Endodermal cell (in vitro differentiated cells): ENCODE measurements at regions not wholly inside any gene's neighbourhood (a gene's known extent, or its start where the extent isn't known, plus 50 kb on each side); places are given as distances from the start of the nearest gene placed in this dataset.
A peak's percentile ranks its signal among the peaks of the same experiment; 100 is the strongest.

Source experiments
- DNase-seq: peaks from one replicate; pipeline ENCODE4 v3.0.0-alpha.2; 2017
- H3K27ac ChIP-seq: 2 replicates; pipeline ENCODE4 v1.5.1; 2013; ENCODE audit warnings: mild to moderate bottlenecking, low read depth, low read length, moderate library complexity
- H3K27me3 ChIP-seq: 2 replicates; pipeline ENCODE4 v1.6.1; 2013; ENCODE audit warnings: mild to moderate bottlenecking, low read length, moderate library complexity; ENCODE audit not compliant: insufficient read depth, control insufficient read depth, poor library complexity, severe bottlenecking
- H3K36me3 ChIP-seq: 2 replicates; pipeline ENCODE4 v1.7.0; 2013; ENCODE audit warnings: mild to moderate bottlenecking, low read length, moderate library complexity; ENCODE audit not compliant: control insufficient read depth, insufficient read depth
- H3K4me1 ChIP-seq: one replicate; pipeline ENCODE4 v1.7.0; 2013; ENCODE audit warnings: low read length; ENCODE audit not compliant: control insufficient read depth, insufficient read depth
- H3K4me3 ChIP-seq: 2 replicates; pipeline ENCODE4 v1.5.1; 2013; ENCODE audit warnings: mild to moderate bottlenecking, low read length, moderate library complexity
- H3K9ac ChIP-seq: 2 replicates; pipeline ENCODE4 v1.6.1; 2013; ENCODE audit warnings: mild to moderate bottlenecking, low read length, moderate library complexity; ENCODE audit not compliant: poor library complexity, severe bottlenecking; ENCODE audit errors: extremely low read depth
- H3K9me3 ChIP-seq: 2 replicates; pipeline ENCODE4 v1.6.1; 2013; ENCODE audit warnings: mild to moderate bottlenecking, low read length, moderate library complexity; ENCODE audit not compliant: control insufficient read depth
- H3K27ac Mint-ChIP-seq: 2 replicates; pipeline ENCODE4 v1.8.0; 2020; ENCODE audit warnings: mixed read lengths
- H3K27me3 Mint-ChIP-seq: 2 replicates; pipeline ENCODE4 v1.8.0; 2021; ENCODE audit warnings: mild to moderate bottlenecking, mixed read lengths; ENCODE audit not compliant: insufficient read depth
- H3K36me3 Mint-ChIP-seq: 2 replicates; pipeline ENCODE4 v1.8.0; 2020; ENCODE audit warnings: low read depth, mixed read lengths
- H3K4me1 Mint-ChIP-seq: 2 replicates; pipeline ENCODE4 v1.8.0; 2020; ENCODE audit warnings: mixed read lengths
- H3K4me3 Mint-ChIP-seq: 2 replicates; pipeline ENCODE4 v1.8.0; 2020; ENCODE audit warnings: mild to moderate bottlenecking, moderate library complexity, mixed read lengths
- H3K9me3 Mint-ChIP-seq: 2 replicates; pipeline ENCODE4 v1.8.0; 2020; ENCODE audit warnings: mild to moderate bottlenecking, mixed read lengths
- WGBS, 2 experiments: methylation state at CpG; one replicate each; pipeline versions ENCODE4 v1.1.5 to v1.1.7; 2013; ENCODE audit warnings: missing lambda C conversion rate in 2 of 2, mixed read lengths in 1 of 2; ENCODE audit not compliant: insufficient coverage in 1 of 2, insufficient read length in 1 of 2; 5-methylcytosine and 5-hydroxymethylcytosine counted together
- TF ChIP-seq, protein P1 (sequence below): fragments of 200-600 bp; sonication (generic); conservative IDR thresholded peaks from 2 replicates; pipeline ENCODE4 v1.5.0; 2021; ENCODE audit warnings: antibody characterized with exemption, mild to moderate bottlenecking

DNA sequence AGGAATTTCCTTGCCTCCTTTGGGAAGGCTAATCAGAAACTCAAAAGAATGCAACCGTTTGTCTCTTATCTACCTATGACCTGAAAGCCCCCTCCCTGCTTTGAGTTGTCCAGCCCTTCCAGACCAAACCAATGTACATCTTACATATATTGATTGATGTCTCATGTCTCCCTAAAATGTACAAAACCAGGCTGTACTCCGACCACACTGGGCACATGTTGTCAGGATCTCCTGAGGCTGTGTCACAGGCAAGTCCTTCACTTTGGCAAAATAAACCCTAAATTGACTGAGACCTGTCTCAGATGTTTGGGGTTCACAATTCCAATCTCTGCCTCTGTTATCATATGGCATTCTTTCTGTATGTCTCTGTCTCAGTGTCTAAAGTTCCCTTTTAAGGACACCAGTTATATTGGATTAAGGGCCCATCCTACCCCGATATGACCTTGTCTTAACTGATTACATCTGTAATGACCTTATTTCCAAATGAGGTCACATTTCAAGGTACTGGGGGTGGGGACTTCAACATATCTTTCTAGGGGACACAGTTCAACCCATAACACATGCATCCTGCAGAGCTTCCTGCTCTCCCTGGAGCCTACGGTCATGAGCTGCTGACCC, 513.5 kb upstream of the JARID2 start:
- H3K9me3 ChIP-seq: peaks cover 13% of the 10 kb centered on the region
- H3K4me3 ChIP-seq: no peak overlapping the region
- H3K9ac ChIP-seq: no peak overlapping the region
- no peak overlapping the region for H3K27ac ChIP-seq
- no peak overlapping the region for H3K27ac Mint-ChIP-seq
- H3K27me3 ChIP-seq: no peaks in the 10 kb centered on the region
- peaks cover 10% of the 10 kb centered on the region for H3K9me3 Mint-ChIP-seq
- H3K27me3 Mint-ChIP-seq: peaks cover 12% of the 10 kb centered on the region
- peaks cover 31% of the 10 kb centered on the region for H3K4me1 Mint-ChIP-seq
- 83 to 86% methylated on average over 3 to 4 of the region's 4 CpGs for WGBS, 2 experiments
- DNase-seq: no peak
- H3K4me1 ChIP-seq: no peaks in the 10 kb centered on the region
- no peaks in the 10 kb centered on the region for H3K36me3 ChIP-seq
- H3K36me3 Mint-ChIP-seq: no peaks in the 10 kb centered on the region
- TF ChIP-seq, protein P1, sequence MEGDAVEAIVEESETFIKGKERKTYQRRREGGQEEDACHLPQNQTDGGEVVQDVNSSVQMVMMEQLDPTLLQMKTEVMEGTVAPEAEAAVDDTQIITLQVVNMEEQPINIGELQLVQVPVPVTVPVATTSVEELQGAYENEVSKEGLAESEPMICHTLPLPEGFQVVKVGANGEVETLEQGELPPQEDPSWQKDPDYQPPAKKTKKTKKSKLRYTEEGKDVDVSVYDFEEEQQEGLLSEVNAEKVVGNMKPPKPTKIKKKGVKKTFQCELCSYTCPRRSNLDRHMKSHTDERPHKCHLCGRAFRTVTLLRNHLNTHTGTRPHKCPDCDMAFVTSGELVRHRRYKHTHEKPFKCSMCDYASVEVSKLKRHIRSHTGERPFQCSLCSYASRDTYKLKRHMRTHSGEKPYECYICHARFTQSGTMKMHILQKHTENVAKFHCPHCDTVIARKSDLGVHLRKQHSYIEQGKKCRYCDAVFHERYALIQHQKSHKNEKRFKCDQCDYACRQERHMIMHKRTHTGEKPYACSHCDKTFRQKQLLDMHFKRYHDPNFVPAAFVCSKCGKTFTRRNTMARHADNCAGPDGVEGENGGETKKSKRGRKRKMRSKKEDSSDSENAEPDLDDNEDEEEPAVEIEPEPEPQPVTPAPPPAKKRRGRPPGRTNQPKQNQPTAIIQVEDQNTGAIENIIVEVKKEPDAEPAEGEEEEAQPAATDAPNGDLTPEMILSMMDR: no peak
- H3K4me3 Mint-ChIP-seq: no peak overlapping the region

DNA sequence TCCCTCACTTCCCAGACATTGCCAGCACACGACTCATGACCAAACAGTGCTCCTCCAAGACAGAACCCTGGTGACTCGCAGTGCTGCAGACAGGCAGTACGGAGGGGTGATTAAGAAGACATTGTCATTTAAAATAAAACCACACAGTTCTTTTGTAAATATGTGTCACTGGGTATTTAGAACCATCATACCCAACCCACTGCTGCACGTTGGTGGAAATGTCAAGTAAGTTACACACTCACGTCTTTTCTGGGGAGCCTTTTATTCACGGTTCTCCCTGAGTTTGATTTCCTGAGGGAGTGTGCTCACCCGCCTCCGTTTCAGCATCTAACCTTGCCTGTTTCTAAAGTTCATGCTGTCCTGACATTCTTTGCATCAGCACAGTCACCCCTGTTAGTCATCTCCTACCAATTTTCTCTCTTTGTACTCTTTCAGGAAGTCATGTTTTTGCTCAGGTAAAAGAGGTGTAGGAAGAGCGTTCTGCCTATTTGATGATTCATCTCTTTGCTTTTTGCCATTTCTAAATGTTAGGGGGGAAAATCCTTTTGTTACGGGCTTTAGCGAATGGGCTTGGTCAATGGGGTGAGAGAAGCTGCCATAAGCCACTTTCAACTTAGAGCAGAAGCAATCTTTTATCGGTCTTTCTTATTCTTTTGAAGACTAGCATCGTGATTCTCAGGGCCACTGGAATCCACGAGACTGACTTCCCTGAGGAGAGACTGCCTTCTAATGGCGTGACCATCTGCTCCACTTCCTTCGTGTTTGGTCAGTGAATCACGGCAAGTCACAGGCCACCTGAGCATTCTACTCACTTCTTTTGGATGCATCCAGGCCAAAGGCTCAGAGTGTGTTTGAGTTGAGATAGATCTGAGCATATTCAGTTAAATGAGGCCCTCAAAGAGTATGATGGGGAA, 512.8 kb upstream of the JARID2 start:
- Mint-ChIP-seq H3K4me3 (no peak overlapping the region), H3K27ac (no peak overlapping the region), H3K4me1 (peaks cover 31% of the 10 kb centered on the region), H3K27me3 (peaks cover 12% of the 10 kb centered on the region), H3K9me3 (peaks cover 10% of the 10 kb centered on the region), H3K36me3 (no peaks in the 10 kb centered on the region)
- Histone ChIP-seq H3K27ac (no peak overlapping the region), H3K4me3 (no peak overlapping the region), H3K9me3 (peaks cover 13% of the 10 kb centered on the region), H3K4me1 (no peaks in the 10 kb centered on the region), H3K36me3 (no peaks in the 10 kb centered on the region), H3K9ac (no peak overlapping the region), H3K27me3 (no peaks in the 10 kb centered on the region)
- DNase-seq: peak; percentile 70
- TF ChIP-seq, protein P1: no peak
- 72 to 76% methylated on average over 12 to 17 of the region's 17 CpGs for WGBS, 2 experiments

DNA sequence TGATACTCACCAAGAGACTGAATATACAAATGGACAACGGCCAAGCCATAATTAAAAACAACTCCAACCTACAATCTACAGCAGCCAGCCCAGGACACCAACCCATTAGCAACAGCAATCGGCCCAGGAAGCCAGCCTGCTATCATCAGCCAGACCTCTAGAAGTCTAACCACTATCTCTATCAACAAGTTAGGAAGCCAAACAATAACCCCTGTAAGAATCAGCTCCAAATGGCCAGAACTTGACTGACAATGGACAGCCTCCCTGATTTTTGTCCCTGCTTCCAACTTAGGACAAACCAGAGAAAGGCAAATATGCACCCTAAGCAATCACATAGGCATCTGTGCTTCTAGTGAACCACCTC, 511.8 kb upstream of the JARID2 start:
- Mint-ChIP-seq H3K36me3 (no peaks in the 10 kb centered on the region), H3K4me1 (peaks cover 28% of the 10 kb centered on the region), H3K27me3 (peaks cover 12% of the 10 kb centered on the region), H3K9me3 (peaks cover 10% of the 10 kb centered on the region), H3K27ac (no peak overlapping the region), H3K4me3 (no peak overlapping the region)
- no peak overlapping the region for H3K9ac ChIP-seq
- TF ChIP-seq, protein P1: no peak
- peaks cover 13% of the 10 kb centered on the region for H3K9me3 ChIP-seq
- H3K4me3 ChIP-seq: no peak overlapping the region
- no peaks in the 10 kb centered on the region for H3K36me3 ChIP-seq
- WGBS, 2 experiments: 93% methylated on average over 2 of the region's 2 CpGs; no CpG with 5 or more reads in 1 of the 2 experiments
- H3K27me3 ChIP-seq: no peaks in the 10 kb centered on the region
- H3K4me1 ChIP-seq: no peaks in the 10 kb centered on the region
- H3K27ac ChIP-seq: no peak overlapping the region
- DNase-seq: no peak
